Endodermal cell (in vitro differentiated cells): ENCODE measurements at regions not wholly inside any gene's neighbourhood (a gene's known extent, or its start where the extent isn't known, plus 50 kb on each side); places are given as distances from the start of the nearest gene placed in this dataset.

ENCODE experiments used
- DNase-seq: peaks from one replicate; pipeline ENCODE4 v3.0.0-alpha.2; 2017
- H3K27ac ChIP-seq: 2 replicates; pipeline ENCODE4 v1.5.1; 2013; ENCODE audit warnings: mild to moderate bottlenecking, low read depth, low read length, moderate library complexity
- H3K27me3 ChIP-seq: 2 replicates; pipeline ENCODE4 v1.6.1; 2013; ENCODE audit warnings: mild to moderate bottlenecking, low read length, moderate library complexity; ENCODE audit not compliant: insufficient read depth, control insufficient read depth, poor library complexity, severe bottlenecking
- H3K36me3 ChIP-seq: 2 replicates; pipeline ENCODE4 v1.7.0; 2013; ENCODE audit warnings: mild to moderate bottlenecking, low read length, moderate library complexity; ENCODE audit not compliant: control insufficient read depth, insufficient read depth
- H3K4me1 ChIP-seq: one replicate; pipeline ENCODE4 v1.7.0; 2013; ENCODE audit warnings: low read length; ENCODE audit not compliant: control insufficient read depth, insufficient read depth
- H3K4me3 ChIP-seq: 2 replicates; pipeline ENCODE4 v1.5.1; 2013; ENCODE audit warnings: mild to moderate bottlenecking, low read length, moderate library complexity
- H3K9ac ChIP-seq: 2 replicates; pipeline ENCODE4 v1.6.1; 2013; ENCODE audit warnings: mild to moderate bottlenecking, low read length, moderate library complexity; ENCODE audit not compliant: poor library complexity, severe bottlenecking; ENCODE audit errors: extremely low read depth
- H3K9me3 ChIP-seq: 2 replicates; pipeline ENCODE4 v1.6.1; 2013; ENCODE audit warnings: mild to moderate bottlenecking, low read length, moderate library complexity; ENCODE audit not compliant: control insufficient read depth
- H3K27ac Mint-ChIP-seq: 2 replicates; pipeline ENCODE4 v1.8.0; 2020; ENCODE audit warnings: mixed read lengths
- H3K27me3 Mint-ChIP-seq: 2 replicates; pipeline ENCODE4 v1.8.0; 2021; ENCODE audit warnings: mild to moderate bottlenecking, mixed read lengths; ENCODE audit not compliant: insufficient read depth
- H3K36me3 Mint-ChIP-seq: 2 replicates; pipeline ENCODE4 v1.8.0; 2020; ENCODE audit warnings: low read depth, mixed read lengths
- H3K4me1 Mint-ChIP-seq: 2 replicates; pipeline ENCODE4 v1.8.0; 2020; ENCODE audit warnings: mixed read lengths
- H3K4me3 Mint-ChIP-seq: 2 replicates; pipeline ENCODE4 v1.8.0; 2020; ENCODE audit warnings: mild to moderate bottlenecking, moderate library complexity, mixed read lengths
- H3K9me3 Mint-ChIP-seq: 2 replicates; pipeline ENCODE4 v1.8.0; 2020; ENCODE audit warnings: mild to moderate bottlenecking, mixed read lengths
- CTCF ChIP-seq: fragments of 200-600 bp; sonication (generic); conservative IDR thresholded peaks from 2 replicates; pipeline ENCODE4 v1.5.0; 2021; ENCODE audit warnings: antibody characterized with exemption, mild to moderate bottlenecking
- WGBS, 2 experiments: methylation state at CpG; one replicate each; pipeline versions ENCODE4 v1.1.5 to v1.1.7; 2013; ENCODE audit warnings: missing lambda C conversion rate in 2 of 2, mixed read lengths in 1 of 2; ENCODE audit not compliant: insufficient coverage in 1 of 2, insufficient read length in 1 of 2; 5-methylcytosine and 5-hydroxymethylcytosine counted together

DNA sequence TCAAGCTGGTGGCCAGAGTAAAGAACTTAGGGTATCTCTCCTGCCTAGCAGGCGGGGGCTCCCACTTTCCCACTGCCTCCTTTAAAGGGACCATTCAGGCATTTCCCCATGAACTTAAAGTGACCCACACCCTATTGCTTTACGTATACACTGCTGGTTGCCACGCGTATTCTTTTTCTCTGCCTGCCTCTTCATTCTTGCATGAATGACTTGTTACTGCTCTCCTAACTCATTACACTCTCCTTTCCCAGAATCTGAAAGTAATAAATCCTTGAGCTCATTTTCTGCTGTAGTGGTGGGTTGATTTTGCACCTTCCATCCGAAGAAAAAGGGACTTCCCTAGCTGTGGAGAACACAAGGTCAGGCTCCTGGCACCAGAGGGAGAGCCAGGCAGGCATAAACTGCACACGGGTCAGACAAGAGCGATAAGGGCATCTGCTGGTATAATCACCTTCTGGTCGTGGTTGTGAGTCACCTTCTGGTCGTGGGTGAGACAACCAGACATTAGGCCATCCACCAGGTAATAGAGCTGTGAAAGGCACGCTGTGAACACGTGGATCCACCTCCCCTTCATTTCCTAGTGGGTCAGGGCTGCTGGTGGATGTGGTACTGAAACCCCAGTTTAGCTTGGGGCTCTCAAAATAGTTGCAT is 950.3 kb downstream of the SOCS6 start:
- Mint-ChIP-seq H3K27ac (no peak overlapping the region), H3K36me3 (no peaks in the 10 kb centered on the region), H3K27me3 (no peaks in the 10 kb centered on the region), H3K4me1 (no peaks in the 10 kb centered on the region), H3K4me3 (no peak overlapping the region), H3K9me3 (no peaks in the 10 kb centered on the region)
- no peak for DNase-seq
- WGBS, 2 experiments: 71 to 91% methylated on average over 5 to 10 of the region's 11 CpGs
- Histone ChIP-seq H3K4me3 (no peak overlapping the region), H3K36me3 (no peaks in the 10 kb centered on the region), H3K4me1 (no peaks in the 10 kb centered on the region), H3K27me3 (no peaks in the 10 kb centered on the region), H3K9me3 (peaks cover 48% of the 10 kb centered on the region), H3K27ac (no peak overlapping the region), H3K9ac (no peak overlapping the region)
- no peak for TF ChIP-seq CTCF

DNA sequence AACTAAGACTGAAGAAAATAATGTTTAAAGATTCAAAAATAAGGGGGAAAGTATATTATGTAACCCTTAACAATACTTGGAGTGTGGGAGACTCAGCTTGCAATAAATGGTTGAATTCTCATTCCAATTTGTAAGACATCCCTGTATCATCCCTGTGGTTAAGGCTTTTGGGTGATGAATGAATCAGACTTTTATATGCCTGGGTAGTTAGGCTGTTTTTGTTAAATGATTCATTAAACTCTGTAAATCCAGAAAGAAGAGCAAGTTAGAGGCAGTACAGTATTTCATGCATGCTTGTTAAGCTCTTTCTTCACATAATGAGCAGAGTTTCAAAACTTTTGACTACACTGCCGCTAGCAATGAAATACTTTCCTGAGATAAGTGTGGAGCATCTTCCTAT is 948.8 kb downstream of the SOCS6 start:
- Mint-ChIP-seq H3K4me1 (no peaks in the 10 kb centered on the region), H3K36me3 (no peaks in the 10 kb centered on the region), H3K27ac (no peak overlapping the region), H3K4me3 (no peak overlapping the region), H3K27me3 (no peaks in the 10 kb centered on the region), H3K9me3 (no peaks in the 10 kb centered on the region)
- no peak for DNase-seq
- Histone ChIP-seq H3K4me3 (no peak overlapping the region), H3K9me3 (peaks cover 42% of the 10 kb centered on the region), H3K27ac (no peak overlapping the region), H3K36me3 (no peaks in the 10 kb centered on the region), H3K4me1 (no peaks in the 10 kb centered on the region), H3K27me3 (no peaks in the 10 kb centered on the region), H3K9ac (no peak overlapping the region)
- 96% methylated on average over 1 of the region's 1 CpG; no CpG with 5 or more reads in 1 of the 2 experiments for WGBS, 2 experiments
- no peak for TF ChIP-seq CTCF

GRCh38 chr18:71233177-71233576 is 944.3 kb downstream of the SOCS6 start:
- Histone ChIP-seq H3K36me3 (no peaks in the 10 kb centered on the region), H3K9me3 (peaks cover 22% of the 10 kb centered on the region), H3K27me3 (no peaks in the 10 kb centered on the region), H3K4me3 (no peak overlapping the region), H3K27ac (no peak overlapping the region), H3K9ac (no peak overlapping the region), H3K4me1 (no peaks in the 10 kb centered on the region)
- Mint-ChIP-seq H3K9me3 (no peaks in the 10 kb centered on the region), H3K36me3 (no peaks in the 10 kb centered on the region), H3K27me3 (no peaks in the 10 kb centered on the region), H3K4me3 (no peak overlapping the region), H3K27ac (no peak overlapping the region), H3K4me1 (no peaks in the 10 kb centered on the region)
- no peak for TF ChIP-seq CTCF
- 60 to 67% methylated on average over 2 to 4 of the region's 4 CpGs for WGBS, 2 experiments
- DNase-seq: no peak
